GM19328 (cell line): ENCODE measurements at regions not wholly inside any gene's neighbourhood (a gene's known extent, or its start where the extent isn't known, plus 50 kb on each side); places are given as distances from the start of the nearest gene placed in this dataset.

ENCODE experiments used
- ATAC-seq: cut with Tn5 transposase; IDR thresholded peaks from one replicate; pipeline ENCODE4 v1.9.1; 2021; ENCODE audit warnings: mild to moderate bottlenecking, moderate library complexity; ENCODE audit not compliant: unreplicated experiment

GRCh38 chr18:75518007-75518406, 90.5 kb upstream of the SMIM21 start:
- no peak for ATAC-seq

- ATAC-seq: no peak
Measured at GRCh38 chr18:75517286-75517685, 89.8 kb upstream of the SMIM21 start.

GRCh38 chr18:75507636-75508035, 80.1 kb upstream of the SMIM21 start:
- ATAC-seq: no peak

- ATAC-seq: no peak
Measured at GRCh38 chr18:75506913-75507312, 79.4 kb upstream of the SMIM21 start.

GRCh38 chr18:75504469-75504868, 77.0 kb upstream of the SMIM21 start:
- no peak for ATAC-seq

- no peak for ATAC-seq
Measured at GRCh38 chr18:75503615-75504014, 76.1 kb upstream of the SMIM21 start.

GRCh38 chr18:75502286-75502685, 74.8 kb upstream of the SMIM21 start:
- ATAC-seq: no peak

- ATAC-seq: no peak
Measured at GRCh38 chr18:75500545-75500944, 73.0 kb upstream of the SMIM21 start.

GRCh38 chr18:75497576-75498235, 70.2 kb upstream of the SMIM21 start:
- ATAC-seq: no peak

- ATAC-seq: no peak
Measured at GRCh38 chr18:75496151-75496550, 68.6 kb upstream of the SMIM21 start.

- no peak for ATAC-seq
Measured at GRCh38 chr18:75492852-75493251, 65.3 kb upstream of the SMIM21 start.

GRCh38 chr18:75491361-75491760, 63.9 kb upstream of the SMIM21 start:
- ATAC-seq: no peak

GRCh38 chr18:75489493-75490190, 62.1 kb upstream of the SMIM21 start:
- ATAC-seq: no peak

GRCh38 chr18:75483662-75484061, 56.2 kb upstream of the SMIM21 start:
- no peak for ATAC-seq

- no peak for ATAC-seq
Measured at GRCh38 chr18:75482880-75483279, 55.4 kb upstream of the SMIM21 start.

- ATAC-seq: no peak
Measured at GRCh38 chr18:75480487-75480886, 53.0 kb upstream of the SMIM21 start.

GRCh38 chr18:75478996-75479880, 51.7 kb upstream of the SMIM21 start:
- peak; percentile 67 for ATAC-seq

GRCh38 chr18:75477900-75478299, 50.4 kb upstream of the SMIM21 start:
- ATAC-seq: no peak
